SK-N-SH (cell line): ENCODE measurements at regions not wholly inside any gene's neighbourhood (a gene's known extent, or its start where the extent isn't known, plus 50 kb on each side); places are given as distances from the start of the nearest gene placed in this dataset.

ENCODE experiments used
- CTCF ChIA-PET: fragments of 300-600, 350-600 bp; formaldehyde crosslinking; extraction: SDS; loops from one replicate; lab custom pipeline; 2021; lab: Yijun Ruan, JAX
- POLR2A ChIA-PET: fragments of 350-600 bp; sonication (Branson Sonifier 250); formaldehyde crosslinking; extraction: SDS; loops from one replicate; lab custom pipeline; 2020; ENCODE audit warnings: antibody characterized with exemption, inconsistent platforms; lab: Yijun Ruan, JAX
- DNase-seq: peaks from one replicate; pipeline ENCODE4 v3.0.0; 2012
- H2AFZ ChIP-seq: fragments of 200-600 bp; sonication (generic); 2 replicates; pipeline ENCODE4 v1.8.1; 2016; ENCODE audit warnings: antibody characterized with exemption, mild to moderate bottlenecking, low read depth
- H3F3A ChIP-seq: fragments of 200-600 bp; sonication (generic); replicated peaks from 2 replicates; pipeline ENCODE3; 2016; ENCODE audit warnings: antibody characterized with exemption, mild to moderate bottlenecking; ENCODE audit not compliant: insufficient read depth
- H3K27ac ChIP-seq, 2 experiments: fragments of 200-500 bp in 1 of 2; fragments of 200-600 bp in 1 of 2; sonication (Bioruptor generic) in 1 of 2; sonication (generic), shearing (Covaris generic) in 1 of 2; 2 replicates each; pipeline versions ENCODE4 v1.5.1 to v1.6.1; 2014 to 2016; ENCODE audit warnings: low read depth in 2 of 2, inconsistent platforms in 1 of 2, low read length in 1 of 2, mild to moderate bottlenecking in 1 of 2, mixed read lengths in 1 of 2
- H3K27me3 ChIP-seq: fragments of 200-600 bp; sonication (generic), shearing (Covaris generic); 2 replicates; pipeline ENCODE4 v1.6.1; 2016; ENCODE audit warnings: mixed run types; ENCODE audit not compliant: insufficient read depth
- H3K36me3 ChIP-seq, 2 experiments: fragments of 200-500 bp in 1 of 2; fragments of 200-600 bp in 1 of 2; sonication (Bioruptor generic) in 1 of 2; sonication (generic) in 1 of 2; replicated peaks in 1 of 2; 2 replicates each; pipeline versions ENCODE3 to v1.5.1; 2014 to 2016; ENCODE audit warnings: low read length in 1 of 2, mild to moderate bottlenecking in 1 of 2; ENCODE audit not compliant: insufficient read depth in 2 of 2, control insufficient read depth in 1 of 2
- H3K4me1 ChIP-seq, 2 experiments: fragments of 200-500 bp in 1 of 2; fragments of 200-600 bp in 1 of 2; sonication (Bioruptor generic) in 1 of 2; sonication (generic), shearing (Covaris generic) in 1 of 2; 2 replicates each; pipeline versions ENCODE4 v1.5.1 to v1.6.1; 2014 to 2016; ENCODE audit warnings: low read depth in 1 of 2, low read length in 1 of 2, mixed run types in 1 of 2; ENCODE audit not compliant: insufficient read depth in 2 of 2, control insufficient read depth in 1 of 2
- H3K4me2 ChIP-seq: fragments of 200-600 bp; sonication (generic), shearing (Covaris generic); 2 replicates; pipeline ENCODE4 v1.6.1; 2017; ENCODE audit warnings: mixed run types
- H3K4me3 ChIP-seq, 2 experiments: fragments of 200-500 bp in 1 of 2; fragments of 200-600 bp in 1 of 2; sonication (Bioruptor generic) in 1 of 2; sonication (generic), shearing (Covaris generic) in 1 of 2; 2 replicates each; pipeline versions ENCODE4 v1.5.1 to v1.8.1; 2014 to 2016; ENCODE audit warnings: low read depth in 2 of 2, inconsistent platforms in 1 of 2, low read length in 1 of 2, mild to moderate bottlenecking in 1 of 2, mixed read lengths in 1 of 2, moderate library complexity in 1 of 2
- H3K79me2 ChIP-seq: fragments of 200-600 bp; sonication (generic); 2 replicates; pipeline ENCODE4 v1.8.1; 2017; ENCODE audit warnings: mild to moderate bottlenecking; ENCODE audit not compliant: insufficient read depth
- H3K9ac ChIP-seq: fragments of 200-600 bp; sonication (generic); 2 replicates; pipeline ENCODE4 v1.6.1; 2017; ENCODE audit warnings: mixed run types
- H3K9me2 ChIP-seq: fragments of 200-600 bp; sonication (generic); 2 replicates; pipeline ENCODE4 v1.6.1; 2017; ENCODE audit warnings: mixed run types
- H3K9me3 ChIP-seq: fragments of 200-600 bp; sonication (generic); 2 replicates; pipeline ENCODE4 v1.6.1; 2017; ENCODE audit warnings: mixed run types, mild to moderate bottlenecking, moderate library complexity
- H4K20me1 ChIP-seq: fragments of 200-600 bp; sonication (generic); 2 replicates; pipeline ENCODE4 v1.6.1; 2017; ENCODE audit warnings: mild to moderate bottlenecking, mixed run types; ENCODE audit not compliant: insufficient read depth
- CHD2 ChIP-seq: fragments of 150-350 bp; IDR thresholded peaks from 2 replicates; pipeline ENCODE4 v1.6.1; 2018; ENCODE audit warnings: low read length; ENCODE audit not compliant: partially characterized antibody
- ELF1 ChIP-seq: IDR thresholded peaks from 2 replicates; pipeline ENCODE4 v1.4.0; 2012
- EP300 ChIP-seq, 2 experiments: IDR thresholded peaks; 2 replicates each; pipeline versions ENCODE4 v1.4.0 to v1.6.1; 2012; ENCODE audit warnings: borderline replicate concordance in 1 of 2, low read depth in 1 of 2, low read length in 1 of 2
- EZH2phosphoT487 ChIP-seq: fragments of 200-600 bp; sonication (generic); IDR thresholded peaks from 2 replicates; pipeline ENCODE4 v1.6.1; 2017; ENCODE audit warnings: low read depth, mixed run types, mild to moderate bottlenecking, antibody characterized with exemption, moderate library complexity, borderline replicate concordance
- GABPA ChIP-seq: IDR thresholded peaks from 2 replicates; pipeline ENCODE4 v1.4.0; 2012; ENCODE audit warnings: low read depth, mild to moderate bottlenecking
- POLR2AphosphoS5 ChIP-seq: IDR thresholded peaks from 2 replicates; pipeline ENCODE4 v1.6.1; 2012; ENCODE audit warnings: low read depth, low read length
- REST ChIP-seq: IDR thresholded peaks from 2 replicates; pipeline ENCODE4 v1.6.1; 2012; ENCODE audit warnings: mild to moderate bottlenecking, low read depth, low read length, moderate library complexity
- RFX5 ChIP-seq: IDR thresholded peaks from 2 replicates; pipeline ENCODE4 v1.6.1; 2012; ENCODE audit warnings: mild to moderate bottlenecking, improper control_type of control experiment, low read length
- SIN3A ChIP-seq: IDR thresholded peaks from 2 replicates; pipeline ENCODE4 v1.6.1; 2012; ENCODE audit warnings: low read depth, mild to moderate bottlenecking, low read length, moderate library complexity, borderline replicate concordance
- TEAD4 ChIP-seq: IDR thresholded peaks from 2 replicates; pipeline ENCODE4 v1.4.0; 2012; ENCODE audit warnings: mild to moderate bottlenecking, borderline replicate concordance; ENCODE audit not compliant: insufficient read depth
- USF1 ChIP-seq: IDR thresholded peaks from 2 replicates; pipeline ENCODE4 v1.4.0; 2012; ENCODE audit warnings: low read depth, borderline replicate concordance
- USF2 ChIP-seq: fragments of 150-350 bp; IDR thresholded peaks from 2 replicates; pipeline ENCODE4 v1.6.1; 2017; ENCODE audit warnings: antibody characterized with exemption, low read length, low read depth, borderline replicate concordance
- WGBS: methylation state at CpG from one replicate; pipeline ENCODE4 v1.1.6; 2017; ENCODE audit warnings: low lambda C conversion rate; 5-methylcytosine and 5-hydroxymethylcytosine counted together

GRCh38 chr15:35626571-35627318, 80.8 kb upstream of the DPH6 start (continued):
- TF ChIP-seq USF2, result no peak

DNA sequence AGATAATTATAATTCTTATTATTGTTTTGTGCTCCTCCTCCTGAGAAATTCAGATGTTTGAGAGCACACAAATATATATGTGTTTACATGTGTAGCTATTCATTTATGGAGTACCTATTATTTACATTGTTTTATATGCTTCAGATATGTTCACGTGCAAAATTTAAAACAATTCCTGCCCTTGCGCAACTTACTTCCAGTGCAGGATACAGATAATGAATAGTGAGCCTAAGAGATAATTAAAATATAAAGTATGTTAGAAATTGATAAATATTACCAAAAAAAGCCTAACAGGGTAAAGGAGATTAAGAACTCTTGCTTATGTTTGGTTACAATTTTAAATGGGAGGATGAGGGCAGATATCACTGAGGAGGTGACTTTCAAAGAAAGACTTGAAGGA, 81.7 kb upstream of the DPH6 start:
- no peak overlapping the region for H3K4me3 ChIP-seq
- DNase-seq, result no peak
- CTCF ChIA-PET, result interaction anchor here (1.3 to 2.0 kb wide), 3 partner anchors 9 to 17 kb away, joined by 3 to 6 read pairs (median 5); no protein-coding TSS in a partner anchor
- H3K9ac ChIP-seq, result no peak overlapping the region
- POLR2A ChIA-PET, result no interaction called here
- no peak overlapping the region for H2AFZ ChIP-seq
- no peaks in the 10 kb centered on the region for H3K27me3 ChIP-seq
- WGBS, result 93% methylated on average over 2 of the region's 2 CpGs
- no peaks in the 10 kb centered on the region for H3K9me2 ChIP-seq
- TF ChIP-seq EZH2phosphoT487 (no peak), POLR2AphosphoS5 (no peak), ELF1 (no peak), TEAD4 (no peak), RFX5 (no peak), CHD2 (no peak), EP300 (IDR thresholded peaks at IDR 0.05; ENCODE audit: borderline replicate concordance in 1 of 2, low read depth in 1 of 2, low read length in 1 of 2) (no peak), SIN3A (no peak), GABPA (no peak), USF1 (no peak), REST (no peak)
- H3F3A ChIP-seq, result peaks cover 9% of the 10 kb centered on the region
- no peak overlapping the region for H3K27ac ChIP-seq
- no peaks in the 10 kb centered on the region for H3K9me3 ChIP-seq
- no peaks in the 10 kb centered on the region for H4K20me1 ChIP-seq
- no peak overlapping the region for H3K4me2 ChIP-seq
- peaks cover 0 to 11% of the 10 kb centered on the region in 2 experiments; a peak in 3 of 4 replicates for H3K4me1 ChIP-seq
- H3K79me2 ChIP-seq, result no peaks in the 10 kb centered on the region
- H3K36me3 ChIP-seq, result no peaks in the 10 kb centered on the region
